ENCODE measurements at regions not wholly inside any gene's neighbourhood (a gene's known extent, or its start where the extent isn't known, plus 50 kb on each side); places are given as distances from the start of the nearest gene placed in this dataset.

DNA sequence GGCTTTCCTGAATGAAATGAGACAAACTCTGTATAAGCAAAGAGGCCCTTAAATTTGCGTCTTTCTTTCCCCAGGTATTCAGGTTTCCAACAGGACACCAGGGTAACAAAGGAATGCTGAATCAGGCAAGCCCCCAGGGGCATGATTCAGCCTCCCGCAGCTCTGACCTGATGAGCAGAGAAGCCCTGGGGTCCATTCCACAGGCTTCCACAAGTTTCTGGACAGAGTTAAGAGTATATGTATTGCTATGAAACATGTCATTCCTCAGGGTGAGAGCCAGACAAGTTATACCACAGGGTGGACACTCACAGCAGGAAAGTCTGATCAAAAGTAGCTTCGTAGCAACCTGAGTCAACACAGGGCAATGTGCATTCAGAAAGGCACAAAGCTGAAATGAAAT is 68.1 kb upstream of the CTNNB1 start:
- no peak overlapping the region for H3K4me3 Mint-ChIP-seq
- no peaks in the 10 kb centered on the region for H3K27me3 Mint-ChIP-seq
- peaks cover 19% of the 10 kb centered on the region for H3K9me3 Mint-ChIP-seq
- ChIA-PET CTCF (no interaction called here), POLR2A (no interaction called here)
- no peaks in the 10 kb centered on the region for H3K36me3 Mint-ChIP-seq (ENCODE audit: low read depth)
- DNase-seq = no peak
- H3K4me1 Mint-ChIP-seq = no peaks in the 10 kb centered on the region
- H3K27ac Mint-ChIP-seq = no peak overlapping the region

DNA sequence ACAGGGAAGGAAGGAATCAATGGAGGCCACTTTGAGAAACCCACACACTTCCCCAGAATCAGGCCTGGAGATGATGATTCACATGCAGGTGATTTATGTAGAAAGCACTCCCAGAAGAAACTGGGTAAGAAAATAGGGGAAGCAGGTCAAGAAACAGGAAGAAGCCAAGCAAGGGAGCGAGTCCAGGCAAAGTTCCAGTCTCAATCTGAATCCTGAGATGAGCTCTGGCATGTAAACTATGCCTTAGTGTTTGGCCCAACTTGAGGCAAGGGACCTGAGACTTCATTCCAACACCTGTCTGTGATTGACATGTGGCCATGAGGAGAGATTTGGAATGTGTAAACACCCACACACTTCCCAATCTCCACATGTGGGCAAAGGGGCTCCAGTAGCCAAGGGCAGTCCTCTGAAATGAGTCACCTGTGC is 61.6 kb upstream of the CTNNB1 start:
- H3K27ac Mint-ChIP-seq = no peak overlapping the region
- DNase-seq = no peak
- no peaks in the 10 kb centered on the region for H3K4me1 Mint-ChIP-seq
- peaks cover 3% of the 10 kb centered on the region for H3K9me3 Mint-ChIP-seq
- ChIA-PET CTCF (no interaction called here), POLR2A (no interaction called here)
- H3K4me3 Mint-ChIP-seq = no peak overlapping the region
- H3K36me3 Mint-ChIP-seq (ENCODE audit: low read depth) = no peaks in the 10 kb centered on the region
- H3K27me3 Mint-ChIP-seq = no peaks in the 10 kb centered on the region

- no peak for DNase-seq
- H3K27me3 Mint-ChIP-seq = no peaks in the 10 kb centered on the region
- H3K27ac Mint-ChIP-seq = no peak overlapping the region
- H3K9me3 Mint-ChIP-seq = peaks cover 3% of the 10 kb centered on the region
- H3K4me1 Mint-ChIP-seq = no peaks in the 10 kb centered on the region
- CTCF ChIA-PET = no interaction called here
- no peak overlapping the region for H3K4me3 Mint-ChIP-seq
- no peaks in the 10 kb centered on the region for H3K36me3 Mint-ChIP-seq (ENCODE audit: low read depth)
- POLR2A ChIA-PET = no interaction called here
Observed at GRCh38 chr3:41138146-41138545, 61.2 kb upstream of the CTNNB1 start.

- Mint-ChIP-seq H3K27me3 (no peaks in the 10 kb centered on the region), H3K36me3 (ENCODE audit: low read depth) (no peaks in the 10 kb centered on the region), H3K9me3 (peaks cover 3% of the 10 kb centered on the region), H3K4me3 (no peak overlapping the region), H3K4me1 (no peaks in the 10 kb centered on the region), H3K27ac (no peak overlapping the region)
- no peak for DNase-seq
- POLR2A ChIA-PET = no interaction called here
- CTCF ChIA-PET = no interaction called here
Observed at GRCh38 chr3:41138601-41139000, 60.7 kb upstream of the CTNNB1 start.

DNA sequence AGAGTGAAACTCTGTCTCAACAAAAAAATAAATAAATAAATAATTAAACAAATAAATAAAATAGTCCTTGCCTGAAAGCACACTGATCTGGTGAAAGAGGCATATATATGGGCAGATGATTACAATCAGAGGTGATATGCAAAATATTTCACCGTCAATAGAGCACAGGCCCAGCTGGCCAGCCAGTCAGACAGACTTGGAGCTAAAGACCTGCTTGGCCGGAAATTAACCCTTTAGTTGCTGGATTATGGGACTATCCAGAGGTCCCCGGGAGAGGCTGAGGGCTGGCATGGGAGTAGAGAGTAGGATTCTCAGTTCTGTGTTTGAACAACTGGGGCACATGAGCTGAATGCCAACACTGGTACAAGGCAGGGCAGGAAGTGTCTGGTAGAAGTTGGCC is 59.1 kb upstream of the CTNNB1 start:
- Mint-ChIP-seq H3K27ac (no peak overlapping the region), H3K4me3 (no peak overlapping the region), H3K9me3 (peaks cover 3% of the 10 kb centered on the region), H3K4me1 (no peaks in the 10 kb centered on the region), H3K27me3 (no peaks in the 10 kb centered on the region), H3K36me3 (ENCODE audit: low read depth) (no peaks in the 10 kb centered on the region)
- ChIA-PET CTCF (interaction anchor here (0.6 kb wide), 1 partner anchor 17 kb away, joined by 3 read pairs; no protein-coding TSS in a partner anchor), POLR2A (no interaction called here)
- no peak for DNase-seq

- no peak overlapping the region for H3K4me3 Mint-ChIP-seq
- ChIA-PET POLR2A (no interaction called here), CTCF (no interaction called here)
- peaks cover 9% of the 10 kb centered on the region for H3K9me3 Mint-ChIP-seq
- DNase-seq = no peak
- no peak overlapping the region for H3K27ac Mint-ChIP-seq
- H3K27me3 Mint-ChIP-seq = no peaks in the 10 kb centered on the region
- no peaks in the 10 kb centered on the region for H3K4me1 Mint-ChIP-seq
- no peaks in the 10 kb centered on the region for H3K36me3 Mint-ChIP-seq (ENCODE audit: low read depth)
Observed at GRCh38 chr3:41141433-41142167, 57.7 kb upstream of the CTNNB1 start.

DNA sequence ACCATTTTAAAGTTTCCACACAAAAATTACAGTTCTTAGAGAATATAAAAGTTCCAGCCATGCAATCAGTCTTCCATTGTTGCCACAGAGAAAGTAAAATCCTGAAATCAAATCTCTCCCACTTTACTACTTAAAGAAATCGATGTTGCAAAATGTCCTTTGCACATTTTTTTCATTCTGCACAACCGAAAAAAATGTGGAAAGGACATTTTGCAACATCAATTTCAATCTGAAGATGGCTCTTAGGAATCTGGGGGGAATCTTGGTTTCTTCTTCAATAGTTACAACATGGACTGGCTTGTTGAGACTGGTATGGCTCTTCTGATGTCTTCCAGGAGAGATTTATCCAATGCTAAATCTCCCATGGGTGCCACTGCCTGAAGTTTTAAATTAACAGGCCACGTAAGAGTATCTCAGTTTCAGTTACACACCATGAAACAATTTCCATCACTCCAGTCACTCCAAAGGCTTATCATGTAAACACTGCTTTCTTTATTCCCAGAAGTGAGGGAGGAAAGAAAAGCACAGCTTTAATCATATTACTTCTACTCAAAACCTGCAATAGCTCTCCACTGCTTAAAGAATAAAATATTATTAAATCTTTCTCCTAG is 55.8 kb upstream of the CTNNB1 start:
- Mint-ChIP-seq H3K27ac (no peak overlapping the region), H3K9me3 (peaks cover 9% of the 10 kb centered on the region), H3K27me3 (no peaks in the 10 kb centered on the region), H3K36me3 (ENCODE audit: low read depth) (no peaks in the 10 kb centered on the region), H3K4me1 (no peaks in the 10 kb centered on the region), H3K4me3 (no peak overlapping the region)
- ChIA-PET POLR2A (no interaction called here), CTCF (interaction anchor here (0.6 kb wide), 1 partner anchor 397 kb away, joined by 3 read pairs; no protein-coding TSS in a partner anchor)
- no peak for DNase-seq

- Mint-ChIP-seq H3K4me3 (no peak overlapping the region), H3K4me1 (no peaks in the 10 kb centered on the region), H3K9me3 (peaks cover 9% of the 10 kb centered on the region), H3K27ac (no peak overlapping the region), H3K36me3 (ENCODE audit: low read depth) (no peaks in the 10 kb centered on the region), H3K27me3 (no peaks in the 10 kb centered on the region)
- no peak for DNase-seq
- CTCF ChIA-PET = no interaction called here
- POLR2A ChIA-PET = no interaction called here
Observed at GRCh38 chr3:41144631-41145030, 54.7 kb upstream of the CTNNB1 start.

GRCh38 chr3:41148478-41148877 is 50.8 kb upstream of the CTNNB1 start:
- Mint-ChIP-seq H3K27me3 (no peaks in the 10 kb centered on the region), H3K36me3 (ENCODE audit: low read depth) (no peaks in the 10 kb centered on the region), H3K27ac (no peak overlapping the region), H3K4me3 (no peak overlapping the region), H3K9me3 (peaks cover 9% of the 10 kb centered on the region), H3K4me1 (no peaks in the 10 kb centered on the region)
- POLR2A ChIA-PET = interaction anchor here (0.6 to 0.7 kb wide), 2 partner anchors 21 to 1852 kb away, joined by 4 read pairs; no protein-coding TSS in a partner anchor
- CTCF ChIA-PET = no interaction called here
- DNase-seq = no peak

GRCh38 chr3:41148901-41149300 is 50.4 kb upstream of the CTNNB1 start:
- ChIA-PET CTCF (no interaction called here), POLR2A (interaction anchor here (0.6 kb wide), 1 partner anchor 22 kb away, joined by 4 read pairs; no protein-coding TSS in a partner anchor)
- H3K4me3 Mint-ChIP-seq = no peak overlapping the region
- no peak overlapping the region for H3K27ac Mint-ChIP-seq
- no peaks in the 10 kb centered on the region for H3K4me1 Mint-ChIP-seq
- H3K9me3 Mint-ChIP-seq = peaks cover 9% of the 10 kb centered on the region
- H3K27me3 Mint-ChIP-seq = no peaks in the 10 kb centered on the region
- no peaks in the 10 kb centered on the region for H3K36me3 Mint-ChIP-seq (ENCODE audit: low read depth)
- DNase-seq = no peak
